Posterior vena cava (tissue), 2 donors: ENCODE measurements at regions not wholly inside any gene's neighbourhood (a gene's known extent, or its start where the extent isn't known, plus 50 kb on each side); places are given as distances from the start of the nearest gene placed in this dataset.

Source experiments
- DNase-seq: peaks from one replicate; pipeline ENCODE4 v3.0.0-alpha.2; 2020; ENCODE audit warnings: low spot score
- intact Hi-C, 2 donors: fragments of 100-400 bp; cut with DNase I; formaldehyde crosslinking; loops; one replicate each; pipeline versions ENCODE4 v1.14.1 to v1.14.2; 2022 to 2023
- donor health status: DM: yes; HTN: yes; CAD: no.
- donor health status: DM: yes; HTN: yes; CAD: no.

- intact Hi-C loops = no loop called here
- DNase-seq = no peak
Observed at GRCh38 chr7:89738549-89738948, 415.7 kb upstream of the STEAP1 start.

- intact Hi-C loops = no loop called here
- no peak for DNase-seq
Observed at GRCh38 chr7:89757910-89758309, 396.4 kb upstream of the STEAP1 start.

GRCh38 chr7:89760690-89761089 is 393.6 kb upstream of the STEAP1 start:
- no peak for DNase-seq

GRCh38 chr7:89761173-89761572 is 393.1 kb upstream of the STEAP1 start:
- no peak for DNase-seq
- intact Hi-C loops = no loop called here

More at GRCh38 chr7:89760690-89761089, 393.6 kb upstream of the STEAP1 start:
- intact Hi-C loops = no loop called here

- DNase-seq = no peak
Observed at GRCh38 chr7:89770161-89770560, 384.1 kb upstream of the STEAP1 start.

GRCh38 chr7:89771003-89771636 is 383.1 kb upstream of the STEAP1 start:
- no peak for DNase-seq
- intact Hi-C loops = loop anchor here in 1 of 2 donors (10.0 kb wide), 1 partner anchor 1204 kb away; no protein-coding TSS in a partner anchor

More at GRCh38 chr7:89770161-89770560, 384.1 kb upstream of the STEAP1 start:
- intact Hi-C loops = loop anchor here in 1 of 2 donors (10.0 kb wide), 1 partner anchor 1205 kb away; no protein-coding TSS in a partner anchor

GRCh38 chr7:89772276-89772675 is 382.0 kb upstream of the STEAP1 start:
- intact Hi-C loops = loop anchor here in 1 of 2 donors (10.0 kb wide), 1 partner anchor 1203 kb away; no protein-coding TSS in a partner anchor
- DNase-seq = no peak

- intact Hi-C loops = loop anchor here in 1 of 2 donors (10.0 kb wide), 1 partner anchor 1201 kb away; no protein-coding TSS in a partner anchor
- no peak for DNase-seq
Observed at GRCh38 chr7:89773611-89774010, 380.7 kb upstream of the STEAP1 start.

GRCh38 chr7:89775459-89775858 is 378.8 kb upstream of the STEAP1 start:
- DNase-seq = no peak
- intact Hi-C loops = loop anchor here in 1 of 2 donors (10.0 kb wide), 1 partner anchor 1199 kb away; no protein-coding TSS in a partner anchor

- intact Hi-C loops = loop anchor here in 1 of 2 donors (10.0 kb wide), 1 partner anchor 1198 kb away; no protein-coding TSS in a partner anchor
- DNase-seq = no peak
Observed at GRCh38 chr7:89776980-89777379, 377.3 kb upstream of the STEAP1 start.

GRCh38 chr7:89777499-89777898 is 376.8 kb upstream of the STEAP1 start:
- intact Hi-C loops = loop anchor here in 1 of 2 donors (10.0 kb wide), 1 partner anchor 1197 kb away; no protein-coding TSS in a partner anchor
- no peak for DNase-seq

GRCh38 chr7:89780291-89780690 is 374.0 kb upstream of the STEAP1 start:
- DNase-seq = no peak
- intact Hi-C loops = no loop called here

- no peak for DNase-seq
- intact Hi-C loops = no loop called here
Observed at GRCh38 chr7:89796481-89796880, 357.8 kb upstream of the STEAP1 start.

- intact Hi-C loops = no loop called here
- DNase-seq = no peak
Observed at GRCh38 chr7:89797965-89798598, 356.2 kb upstream of the STEAP1 start.

- intact Hi-C loops = no loop called here
- DNase-seq = no peak
Observed at GRCh38 chr7:89798599-89798996, 355.7 kb upstream of the STEAP1 start.

- intact Hi-C loops = no loop called here
Observed at GRCh38 chr7:89800761-89801160, 353.5 kb upstream of the STEAP1 start.

GRCh38 chr7:89809291-89809690 is 345.0 kb upstream of the STEAP1 start:
- intact Hi-C loops = no loop called here
- DNase-seq = no peak

More at GRCh38 chr7:89800761-89801160, 353.5 kb upstream of the STEAP1 start:
- DNase-seq = no peak

GRCh38 chr7:89813081-89813480 is 341.2 kb upstream of the STEAP1 start:
- intact Hi-C loops = no loop called here
- no peak for DNase-seq

- intact Hi-C loops = no loop called here
- no peak for DNase-seq
Observed at GRCh38 chr7:89826121-89826520, 328.1 kb upstream of the STEAP1 start.

- intact Hi-C loops = no loop called here
- DNase-seq = no peak
Observed at GRCh38 chr7:89826557-89826956, 327.7 kb upstream of the STEAP1 start.

GRCh38 chr7:89837515-89837914 is 316.8 kb upstream of the STEAP1 start:
- DNase-seq = no peak
- intact Hi-C loops = no loop called here
